Daoy (cell line): ENCODE measurements at regions not wholly inside any gene's neighbourhood (a gene's known extent, or its start where the extent isn't known, plus 50 kb on each side); places are given as distances from the start of the nearest gene placed in this dataset.
"Not testable (repeated sequence)": the region's sequence is repeated elsewhere in the genome, so short reads cannot be mapped to it uniquely, and the experiment has no call there.

ENCODE experiments used
- DNase-seq: peaks from one replicate; pipeline ENCODE4 v3.0.0-alpha.2; 2015; ENCODE audit warnings: low read depth

DNA sequence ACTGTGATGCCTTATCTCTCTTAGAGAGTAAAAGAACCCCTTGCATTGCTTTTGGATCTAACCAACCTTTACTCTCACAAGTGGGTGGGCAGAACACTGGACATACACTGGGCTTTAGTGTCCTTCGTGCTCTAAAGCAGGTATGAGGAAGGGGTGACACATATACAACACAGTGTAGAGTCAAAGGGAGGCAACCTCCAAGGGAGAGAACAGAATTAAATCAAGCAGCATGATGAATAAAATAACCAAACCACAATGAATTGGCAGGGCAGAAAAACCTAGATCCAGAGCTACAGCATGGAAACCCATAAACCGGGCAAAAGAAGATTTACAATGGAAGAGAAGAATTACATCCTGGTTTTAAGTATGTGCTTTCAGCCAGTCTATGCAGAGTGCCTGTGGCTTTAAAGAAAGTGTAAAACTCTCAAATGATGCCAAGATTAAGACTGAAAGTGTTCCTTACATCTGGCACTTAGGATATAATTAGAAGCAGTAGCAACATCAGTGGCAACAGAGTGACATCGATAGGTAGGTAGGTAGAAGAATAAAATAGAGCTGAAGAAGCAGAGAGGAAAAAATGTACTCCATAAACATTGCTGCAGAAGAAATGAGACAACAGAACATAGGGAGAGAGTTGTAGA is 191.7 kb upstream of the ZC3H15 start:
- no peak for DNase-seq

- DNase-seq = no peak
Measured at GRCh38 chr2:186299610-186300009, 186.4 kb upstream of the ZC3H15 start.

- DNase-seq = no peak
Measured at GRCh38 chr2:186302263-186302662, 183.8 kb upstream of the ZC3H15 start.

- DNase-seq = no peak
Measured at GRCh38 chr2:186303091-186303490, 183.0 kb upstream of the ZC3H15 start.

DNA sequence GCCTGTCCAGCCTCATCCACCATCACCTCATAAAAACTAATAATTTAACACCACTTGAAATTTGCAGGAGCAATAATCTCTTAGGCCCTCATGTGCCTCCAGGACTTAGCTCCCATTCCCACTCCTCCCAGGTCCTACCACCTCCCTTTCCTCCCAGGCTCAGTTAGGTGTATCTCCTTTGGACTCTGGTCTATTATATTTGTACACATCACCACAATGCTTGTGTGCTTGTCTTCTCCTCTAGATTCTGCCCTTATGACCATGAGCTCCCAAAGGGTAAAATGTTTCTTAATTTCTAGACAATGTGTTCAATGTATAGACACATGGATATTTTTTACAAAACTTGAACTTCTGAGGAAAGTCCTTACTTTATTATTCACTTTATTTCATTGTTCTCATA is 182.0 kb upstream of the ZC3H15 start:
- no peak for DNase-seq

DNA sequence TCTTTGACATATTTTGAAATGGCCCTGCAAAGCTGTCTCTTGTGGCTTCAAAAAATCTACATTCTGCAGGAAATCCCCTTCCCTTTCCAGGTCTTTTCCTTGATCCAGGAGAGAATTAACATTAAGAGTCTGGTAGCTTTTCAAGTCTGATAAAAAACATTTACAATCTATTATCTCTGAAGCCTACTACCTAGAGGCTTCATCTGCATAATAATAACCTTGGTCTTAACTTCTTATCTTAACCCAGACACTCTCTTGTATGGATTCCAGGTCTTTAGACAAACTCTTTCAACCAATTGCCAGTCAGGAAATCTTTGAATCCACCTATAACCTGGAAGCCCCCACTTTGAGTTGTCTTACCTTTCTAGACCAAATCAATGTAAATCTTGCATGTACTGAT is 179.3 kb upstream of the ZC3H15 start:
- DNase-seq = no peak

- no peak for DNase-seq
Measured at GRCh38 chr2:186307871-186308270, 178.2 kb upstream of the ZC3H15 start.

DNA sequence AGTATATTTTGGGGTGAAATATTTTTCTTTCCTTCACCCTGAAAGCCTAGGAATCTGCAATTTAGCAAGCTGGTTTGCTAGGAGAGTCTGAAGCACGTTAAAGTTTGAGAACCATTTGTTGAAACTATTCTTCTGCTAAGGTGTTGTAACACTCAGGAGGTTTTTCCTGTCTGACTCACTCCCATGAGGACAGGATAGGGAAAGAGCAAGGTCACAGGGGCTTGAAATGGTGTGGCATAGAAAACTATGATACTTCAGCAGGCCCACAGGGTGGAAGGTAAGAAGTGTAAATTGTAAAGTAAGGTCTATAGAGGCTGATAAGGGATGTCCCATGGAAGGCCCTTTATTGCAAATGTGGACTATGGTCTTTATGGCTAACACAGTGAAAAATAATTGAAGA is 177.7 kb upstream of the ZC3H15 start:
- no peak for DNase-seq

DNA sequence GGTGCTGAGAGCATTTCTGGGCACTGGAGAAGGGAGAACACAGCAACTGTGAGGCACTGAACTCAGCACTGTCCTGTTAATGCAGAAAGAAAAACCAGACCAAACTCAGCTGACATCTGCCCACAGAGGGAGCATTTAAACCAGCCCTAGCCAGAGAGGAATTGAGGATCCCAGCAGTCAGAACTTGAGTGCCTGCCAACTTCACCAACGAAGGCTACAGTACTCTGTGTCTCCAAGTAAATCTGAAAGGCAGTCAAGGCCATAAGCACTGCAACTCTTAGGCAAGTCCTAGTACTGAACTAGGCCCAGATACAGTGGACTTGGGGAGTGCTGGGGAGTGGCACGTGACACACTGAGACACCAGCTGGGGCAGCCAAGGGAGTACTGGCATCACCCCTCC is 176.2 kb upstream of the ZC3H15 start:
- no peak for DNase-seq

DNA sequence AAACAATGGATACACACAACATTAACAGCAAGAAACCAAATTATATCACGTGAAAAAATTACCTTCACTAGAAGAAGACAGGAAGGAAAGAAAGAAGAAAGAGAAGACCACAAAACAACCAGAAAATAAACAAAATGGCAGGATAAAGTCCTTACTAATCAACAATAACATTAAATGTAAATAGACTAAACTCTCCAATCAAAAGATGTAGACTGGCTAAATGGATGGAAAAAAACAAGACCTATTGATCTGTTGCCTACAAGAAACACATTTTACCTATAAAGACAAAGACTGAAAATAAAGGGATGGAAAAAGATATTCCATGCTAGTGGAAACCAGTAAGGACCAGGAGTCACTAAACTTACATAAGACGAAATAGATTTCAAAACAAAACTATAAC is 167.0 kb upstream of the ZC3H15 start:
- DNase-seq = no peak

DNA sequence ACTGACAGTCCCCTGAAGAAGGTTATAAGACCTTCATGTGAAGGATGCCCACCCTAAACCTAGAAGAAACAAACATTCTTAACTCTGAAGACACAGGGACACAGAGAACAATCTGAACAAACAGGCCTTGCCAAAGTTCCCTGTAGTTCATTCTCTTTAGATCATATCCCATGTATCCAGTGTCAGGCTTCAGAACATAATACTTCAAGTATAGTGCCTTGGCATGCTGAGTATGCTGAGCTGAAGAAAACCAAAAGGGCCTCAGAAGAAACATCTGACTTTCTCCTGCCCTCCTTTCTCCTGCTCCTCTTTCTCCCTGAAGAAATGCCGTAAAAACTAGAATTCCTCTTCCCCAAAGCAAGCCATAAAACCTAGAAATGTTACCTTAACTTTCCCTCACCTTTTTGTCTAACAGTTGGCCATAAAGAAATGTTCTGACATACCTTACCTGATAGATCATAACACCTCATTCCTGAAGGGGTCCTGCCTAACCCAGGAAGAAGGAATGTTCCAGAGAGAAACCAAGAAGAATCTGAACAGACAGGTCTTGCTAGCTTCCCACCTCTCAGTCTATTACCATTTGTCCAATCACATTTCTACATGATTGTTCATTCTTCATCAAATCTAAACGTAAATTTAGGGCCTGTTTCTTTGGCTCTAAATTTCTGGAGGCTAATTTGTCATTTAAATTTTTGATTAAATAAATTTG is 160.1 kb upstream of the ZC3H15 start:
- no peak for DNase-seq

GRCh38 chr2:186327251-186327868 is 158.7 kb upstream of the ZC3H15 start:
- DNase-seq = no peak

- no peak for DNase-seq
Measured at GRCh38 chr2:186328838-186329237, 157.2 kb upstream of the ZC3H15 start.

GRCh38 chr2:186330050-186330449 is 156.0 kb upstream of the ZC3H15 start:
- DNase-seq = no peak

DNA sequence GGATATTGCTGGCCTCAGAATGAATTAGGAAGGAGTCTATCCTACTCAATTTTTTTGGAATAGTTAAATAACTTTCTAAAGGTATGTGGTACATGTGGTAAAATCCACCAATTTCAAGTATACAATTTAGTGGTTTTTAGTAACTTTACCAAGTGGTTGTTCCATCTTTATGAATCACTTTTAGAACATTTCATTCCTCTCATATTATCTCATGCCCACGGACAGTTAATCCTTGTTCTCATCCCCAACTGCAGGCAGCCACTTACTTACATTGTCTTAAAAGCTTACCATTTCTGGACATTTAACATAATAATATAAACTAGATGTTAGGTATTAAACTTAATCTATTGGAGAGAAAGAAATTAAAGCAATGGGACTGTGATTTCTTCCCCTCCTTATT is 146.3 kb upstream of the ZC3H15 start:
- no peak for DNase-seq

DNA sequence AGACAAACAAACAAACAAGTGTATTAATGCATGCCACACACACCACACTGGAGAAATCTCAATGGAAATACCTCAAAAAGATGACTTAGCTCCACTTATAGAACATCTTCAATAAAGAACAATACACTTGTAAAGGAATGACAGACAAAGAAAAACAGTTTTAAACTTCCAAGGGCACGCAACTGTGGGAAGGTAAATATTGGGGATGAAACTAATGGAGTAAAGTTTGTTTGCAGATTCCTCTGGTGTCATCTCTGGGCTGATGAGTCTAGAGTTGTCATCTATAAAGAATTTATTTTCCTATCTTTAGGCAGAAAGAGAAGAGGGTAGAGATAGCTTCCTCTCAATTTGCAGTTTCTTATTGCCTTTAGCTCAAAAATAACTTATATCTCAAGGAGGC is 144.0 kb upstream of the ZC3H15 start:
- no peak for DNase-seq

GRCh38 chr2:186345745-186346144 is 140.3 kb upstream of the ZC3H15 start:
- no peak for DNase-seq

- DNase-seq = no peak
Measured at GRCh38 chr2:186346216-186346615, 139.8 kb upstream of the ZC3H15 start.

DNA sequence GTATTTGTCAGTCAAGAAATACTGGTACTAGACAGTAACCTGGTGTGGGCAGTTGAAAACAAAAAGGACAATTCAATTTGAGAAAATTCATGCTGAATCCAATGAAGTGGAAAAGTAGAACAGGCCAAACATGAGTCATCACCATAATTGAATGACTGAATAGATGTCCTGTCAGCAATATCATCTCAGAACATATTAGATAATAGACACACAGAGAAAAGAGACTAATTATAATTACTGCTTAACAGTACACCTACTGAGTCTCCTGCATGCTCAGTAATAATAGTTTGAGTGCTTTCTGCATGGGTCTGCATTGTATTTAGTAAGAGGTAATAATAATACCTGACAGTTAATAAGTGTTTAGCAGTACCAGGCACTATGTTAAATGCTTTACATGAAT is 138.6 kb upstream of the ZC3H15 start:
- no peak for DNase-seq

GRCh38 chr2:186348200-186348599 is 137.9 kb upstream of the ZC3H15 start:
- no peak for DNase-seq

GRCh38 chr2:186349508-186349907 is 136.6 kb upstream of the ZC3H15 start:
- peak; percentile 18 for DNase-seq

- not testable (repeated sequence) for DNase-seq
Measured at GRCh38 chr2:186354160-186354559, 131.9 kb upstream of the ZC3H15 start.

- DNase-seq = no peak
Measured at GRCh38 chr2:186365406-186365805, 120.7 kb upstream of the ZC3H15 start.
